Parathyroid adenoma (tissue), 2 donors: ENCODE measurements at regions not wholly inside any gene's neighbourhood (a gene's known extent, or its start where the extent isn't known, plus 50 kb on each side); places are given as distances from the start of the nearest gene placed in this dataset.
"Not testable (repeated sequence)": the region's sequence is repeated elsewhere in the genome, so short reads cannot be mapped to it uniquely, and the experiment has no call there.

Experiments used
- H2AFZ ChIP-seq: fragments of 300-600 bp; sonication (generic); one replicate; pipeline ENCODE4 v1.7.0; 2017; ENCODE audit warnings: antibody characterized with exemption, mild to moderate bottlenecking
- H3K27ac ChIP-seq: fragments of 300-600 bp; sonication (generic); one replicate; pipeline ENCODE4 v1.7.0; 2017
- H3K27me3 ChIP-seq: fragments of 300-600 bp; sonication (generic); one replicate; pipeline ENCODE4 v1.7.0; 2017; ENCODE audit warnings: low read length; ENCODE audit not compliant: control insufficient read depth, insufficient read depth
- H3K36me3 ChIP-seq: fragments of 300-600 bp; sonication (generic); one replicate; pipeline ENCODE4 v1.7.0; 2017; ENCODE audit warnings: low read length; ENCODE audit not compliant: control insufficient read depth, insufficient read depth
- H3K4me1 ChIP-seq: fragments of 300-600 bp; sonication (generic); one replicate; pipeline ENCODE4 v1.7.0; 2017; ENCODE audit warnings: control low read depth
- H3K4me2 ChIP-seq: fragments of 300-600 bp; sonication (generic); one replicate; pipeline ENCODE4 v1.7.0; 2017; ENCODE audit warnings: low read length
- H3K4me3 ChIP-seq: fragments of 300-600 bp; sonication (generic); one replicate; pipeline ENCODE4 v1.7.0; 2017; ENCODE audit warnings: low read depth, low read length
- H3K79me2 ChIP-seq: fragments of 300-600 bp; sonication (generic); one replicate; pipeline ENCODE4 v1.7.0; 2017; ENCODE audit warnings: control low read depth
- H3K9ac ChIP-seq: fragments of 300-600 bp; sonication (generic); one replicate; pipeline ENCODE4 v1.7.0; 2017; ENCODE audit warnings: mild to moderate bottlenecking
- H3K9me3 ChIP-seq: fragments of 300-600 bp; sonication (generic); one replicate; pipeline ENCODE4 v1.7.0; 2017; ENCODE audit warnings: low read length; ENCODE audit not compliant: control insufficient read depth
- TF ChIP-seq, protein P1 (sequence below): fragments of 300-600 bp; sonication (generic); IDR thresholded peaks from one replicate; pipeline ENCODE4 v1.7.0; 2017; ENCODE audit warnings: antibody characterized with exemption, mild to moderate bottlenecking
- donor health status: primary hyperparathyroidism.

DNA sequence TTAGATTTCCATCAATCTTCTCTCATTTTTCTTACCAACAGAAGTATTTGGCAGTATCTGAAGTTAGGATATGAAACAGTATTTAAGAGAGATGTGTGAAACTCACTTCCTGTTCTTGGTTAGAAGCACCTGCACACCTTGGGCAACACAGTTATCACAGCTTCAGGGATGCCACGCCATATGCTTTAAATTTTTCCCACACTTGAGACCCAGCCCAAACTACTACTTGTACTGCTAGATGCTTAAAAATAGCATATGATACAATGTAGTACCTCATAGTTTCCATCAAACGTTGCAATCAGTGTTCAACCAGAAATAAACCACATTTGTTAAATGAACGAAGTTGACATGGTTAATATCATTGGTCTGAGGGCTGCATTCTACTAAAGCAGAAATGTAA is 725.1 kb upstream of the FRG1 start:
- no peak overlapping the region for H2AFZ ChIP-seq
- H3K27ac ChIP-seq: no peak overlapping the region
- H3K4me3 ChIP-seq: no peak overlapping the region
- H3K4me1 ChIP-seq: no peaks in the 10 kb centered on the region
- H3K9me3 ChIP-seq: no peaks in the 10 kb centered on the region
- TF ChIP-seq, protein P1, sequence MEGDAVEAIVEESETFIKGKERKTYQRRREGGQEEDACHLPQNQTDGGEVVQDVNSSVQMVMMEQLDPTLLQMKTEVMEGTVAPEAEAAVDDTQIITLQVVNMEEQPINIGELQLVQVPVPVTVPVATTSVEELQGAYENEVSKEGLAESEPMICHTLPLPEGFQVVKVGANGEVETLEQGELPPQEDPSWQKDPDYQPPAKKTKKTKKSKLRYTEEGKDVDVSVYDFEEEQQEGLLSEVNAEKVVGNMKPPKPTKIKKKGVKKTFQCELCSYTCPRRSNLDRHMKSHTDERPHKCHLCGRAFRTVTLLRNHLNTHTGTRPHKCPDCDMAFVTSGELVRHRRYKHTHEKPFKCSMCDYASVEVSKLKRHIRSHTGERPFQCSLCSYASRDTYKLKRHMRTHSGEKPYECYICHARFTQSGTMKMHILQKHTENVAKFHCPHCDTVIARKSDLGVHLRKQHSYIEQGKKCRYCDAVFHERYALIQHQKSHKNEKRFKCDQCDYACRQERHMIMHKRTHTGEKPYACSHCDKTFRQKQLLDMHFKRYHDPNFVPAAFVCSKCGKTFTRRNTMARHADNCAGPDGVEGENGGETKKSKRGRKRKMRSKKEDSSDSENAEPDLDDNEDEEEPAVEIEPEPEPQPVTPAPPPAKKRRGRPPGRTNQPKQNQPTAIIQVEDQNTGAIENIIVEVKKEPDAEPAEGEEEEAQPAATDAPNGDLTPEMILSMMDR: no peak
- no peak overlapping the region for H3K9ac ChIP-seq
- no peaks in the 10 kb centered on the region for H3K79me2 ChIP-seq
- H3K4me2 ChIP-seq: no peak overlapping the region
- no peaks in the 10 kb centered on the region for H3K27me3 ChIP-seq
- no peaks in the 10 kb centered on the region for H3K36me3 ChIP-seq

DNA sequence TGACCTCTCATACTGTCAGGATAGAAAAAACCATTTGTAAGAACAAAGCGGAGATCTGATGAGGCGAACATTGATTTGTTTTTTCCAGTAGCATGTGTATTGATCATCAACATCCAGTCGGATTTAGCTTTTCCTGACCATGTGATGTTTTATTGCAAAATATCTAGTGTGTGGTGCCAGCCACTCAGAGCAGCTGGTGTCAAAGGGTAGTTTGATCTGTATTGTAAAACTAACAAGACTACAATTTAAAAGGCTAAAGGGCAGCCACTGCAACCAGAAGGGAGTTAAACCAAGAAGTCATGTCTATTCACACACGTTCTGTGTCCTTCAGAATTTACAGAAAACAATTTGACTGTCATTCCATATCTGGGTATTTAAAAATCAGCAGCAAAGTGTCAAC is 719.0 kb upstream of the FRG1 start:
- H3K27ac ChIP-seq: no peak overlapping the region
- H3K36me3 ChIP-seq: no peaks in the 10 kb centered on the region
- H3K4me3 ChIP-seq: no peak overlapping the region
- no peaks in the 10 kb centered on the region for H3K4me1 ChIP-seq
- H3K79me2 ChIP-seq: no peaks in the 10 kb centered on the region
- H3K9me3 ChIP-seq: no peaks in the 10 kb centered on the region
- TF ChIP-seq, protein P1: no peak
- H2AFZ ChIP-seq: no peak overlapping the region
- no peak overlapping the region for H3K4me2 ChIP-seq
- H3K27me3 ChIP-seq: no peaks in the 10 kb centered on the region
- no peak overlapping the region for H3K9ac ChIP-seq

DNA sequence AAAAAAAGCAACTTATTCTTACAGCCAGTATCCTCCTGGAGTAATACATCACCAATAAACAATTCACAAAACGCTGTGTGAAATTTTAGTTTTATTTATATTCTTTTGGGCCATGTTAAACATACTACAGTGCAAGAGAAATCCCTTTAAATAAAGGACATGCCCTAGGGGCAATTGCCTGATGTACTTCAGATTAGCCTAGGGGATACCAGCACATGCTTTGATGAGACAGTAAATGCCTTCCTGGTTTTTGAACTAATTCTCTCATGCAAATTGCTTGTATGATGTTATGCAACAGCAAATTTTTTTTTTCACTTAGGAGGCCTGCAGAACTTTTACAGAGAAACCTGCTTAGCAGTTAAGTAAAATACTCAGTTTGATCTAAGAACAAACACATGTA is 711.9 kb upstream of the FRG1 start:
- Histone ChIP-seq H3K4me2 (no peak overlapping the region), H3K36me3 (no peaks in the 10 kb centered on the region), H2AFZ (no peak overlapping the region), H3K27ac (no peak overlapping the region), H3K27me3 (no peaks in the 10 kb centered on the region), H3K9ac (no peak overlapping the region), H3K4me1 (no peaks in the 10 kb centered on the region), H3K9me3 (no peaks in the 10 kb centered on the region), H3K4me3 (no peak overlapping the region), H3K79me2 (no peaks in the 10 kb centered on the region)
- TF ChIP-seq, protein P1: no peak

DNA sequence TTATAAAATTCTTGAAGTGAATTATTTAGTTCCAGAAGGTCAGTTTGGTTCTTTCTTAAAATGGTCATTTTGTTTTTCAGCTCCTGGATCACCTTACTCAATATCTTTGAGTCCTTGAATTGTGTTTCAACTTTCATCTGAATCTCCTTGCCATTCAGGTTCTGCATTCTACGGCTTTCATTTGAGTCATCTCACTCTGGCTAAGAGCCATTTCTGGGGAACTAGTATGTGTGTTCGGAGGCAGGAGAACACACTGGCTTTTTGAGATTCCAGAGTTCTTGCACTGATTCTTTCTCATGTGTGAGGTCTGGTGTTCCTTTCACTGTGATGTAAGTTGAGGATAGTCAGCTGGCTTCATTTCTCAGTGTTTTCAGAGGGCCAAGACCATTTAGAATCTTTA is 708.4 kb upstream of the FRG1 start:
- Histone ChIP-seq H3K4me1 (no peaks in the 10 kb centered on the region), H3K4me3 (no peak overlapping the region), H3K4me2 (no peak overlapping the region), H3K9ac (no peak overlapping the region), H3K36me3 (no peaks in the 10 kb centered on the region), H3K27me3 (no peaks in the 10 kb centered on the region), H3K79me2 (peaks cover 3% of the 10 kb centered on the region), H3K27ac (no peak overlapping the region), H2AFZ (no peak overlapping the region), H3K9me3 (no peaks in the 10 kb centered on the region)
- TF ChIP-seq, protein P1: no peak

DNA sequence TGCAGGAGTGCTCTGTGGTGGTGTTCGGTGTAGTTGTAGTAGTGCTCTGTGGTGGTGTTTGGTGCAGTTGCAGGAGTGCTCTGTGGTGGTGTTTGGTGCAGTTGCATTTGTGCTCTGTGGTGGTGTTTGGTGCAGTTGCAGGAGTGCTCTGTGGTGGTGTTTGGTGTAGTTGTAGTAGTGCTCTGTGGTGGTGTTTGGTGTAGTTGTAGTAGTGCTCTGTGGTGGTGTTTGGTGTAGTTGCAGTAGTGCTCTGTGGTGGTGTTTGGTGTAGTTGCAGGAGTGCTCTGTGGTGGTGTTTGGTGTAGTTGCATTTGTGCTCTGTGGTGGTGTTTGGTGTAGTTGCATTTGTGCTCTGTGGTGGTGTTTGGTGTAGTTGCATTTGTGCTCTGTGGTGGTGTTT is 706.9 kb upstream of the FRG1 start:
- not testable (repeated sequence) for H3K4me2 ChIP-seq, H3K27ac ChIP-seq, H3K9ac ChIP-seq, H3K9me3 ChIP-seq, H3K4me1 ChIP-seq, H3K36me3 ChIP-seq, H3K27me3 ChIP-seq, H2AFZ ChIP-seq, H3K79me2 ChIP-seq, H3K4me3 ChIP-seq

DNA sequence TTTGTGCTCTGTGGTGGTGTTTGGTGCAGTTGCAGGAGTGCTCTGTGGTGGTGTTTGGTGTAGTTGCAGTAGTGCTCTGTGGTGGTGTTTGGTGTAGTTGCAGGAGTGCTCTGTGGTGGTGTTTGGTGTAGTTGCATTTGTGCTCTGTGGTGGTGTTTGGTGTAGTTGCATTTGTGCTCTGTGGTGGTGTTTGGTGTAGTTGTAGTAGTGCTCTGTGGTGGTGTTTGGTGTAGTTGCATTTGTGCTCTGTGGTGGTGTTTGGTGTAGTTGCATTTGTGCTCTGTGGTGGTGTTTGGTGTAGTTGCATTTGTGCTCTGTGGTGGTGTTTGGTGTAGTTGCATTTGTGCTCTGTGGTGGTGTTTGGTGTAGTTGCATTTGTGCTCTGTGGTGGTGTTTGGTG is 705.7 kb upstream of the FRG1 start:
- not testable (repeated sequence) for H3K27ac ChIP-seq, H3K9me3 ChIP-seq, H3K9ac ChIP-seq, H3K4me2 ChIP-seq, H2AFZ ChIP-seq, H3K27me3 ChIP-seq, H3K36me3 ChIP-seq, H3K4me1 ChIP-seq, H3K4me3 ChIP-seq, H3K79me2 ChIP-seq
